ENCODE measurements at regions not wholly inside any gene's neighbourhood (a gene's known extent, or its start where the extent isn't known, plus 50 kb on each side); places are given as distances from the start of the nearest gene placed in this dataset.

- TF ChIP-seq RFX5 (IDR thresholded peaks at IDR 0.05; ENCODE audit: borderline replicate concordance, low read depth, low read length) (no peak), SP2 (IDR thresholded peaks at IDR 0.05; ENCODE audit: low read length) (no peak), CHD2 (IDR thresholded peaks at IDR 0.05; ENCODE audit: low read length) (no peak), CHD1 (IDR thresholded peaks at IDR 0.05; ENCODE audit: low read depth, low read length) (no peak), BACH1 (IDR thresholded peaks at IDR 0.05; ENCODE audit: low read length) (no peak), BRCA1 (IDR thresholded peaks at IDR 0.05; ENCODE audit: low read depth, low read length) (no peak), NANOG (IDR thresholded peaks at IDR 0.05; ENCODE audit: insufficient read depth, low read depth, low read length, poor library complexity, severe bottlenecking) (no peak), KDM4A (IDR thresholded peaks at IDR 0.05; ENCODE audit: low read depth, low read length, severe bottlenecking) (no peak), TBP (IDR thresholded peaks at IDR 0.05; ENCODE audit: low read depth, low read length) (no peak), EP300 (IDR thresholded peaks at IDR 0.05; ENCODE audit: borderline replicate concordance in 1 of 2, low read depth in 2 of 2, low read length in 2 of 2) (no peak)
Measured at GRCh38 chr9:90965226-90966030, 163.8 kb downstream of the SYK start (continued).
